ENCODE measurements at regions not wholly inside any gene's neighbourhood (a gene's known extent, or its start where the extent isn't known, plus 50 kb on each side); places are given as distances from the start of the nearest gene placed in this dataset.

GRCh38 chr15:47390208-47390765 lies 327.0 kb upstream of the SEMA6D start:
- intact Hi-C loops (cut with DNase I): no loop called here

GRCh38 chr15:47394286-47394809 lies 323.0 kb upstream of the SEMA6D start:
- intact Hi-C loops (cut with DNase I): no loop called here
- Histone ChIP-seq H3K4me3 (no peak overlapping the region), H3K9me3 (replicated peaks in 1 of 3) (no peaks in the 10 kb centered on the region), H3K27ac (no peak overlapping the region), H3K36me3 (replicated peaks in 1 of 2) (no peaks in the 10 kb centered on the region), H3K4me1 (replicated peaks in 1 of 2) (peaks cover 0 to 17% of the 10 kb centered on the region in 2 donors), H3K27me3 (no peaks in the 10 kb centered on the region)
- no peak for TF ChIP-seq POLR2A (IDR thresholded peaks at IDR 0.05)
- no peak for TF ChIP-seq CTCF (IDR thresholded peaks at IDR 0.05)
- WGBS, 4 donors: 65 to 83% (median 76%) methylated on average over 6 of the region's 6 CpGs
- no peak for DNase-seq

More at GRCh38 chr15:47390208-47390765, 327.0 kb upstream of the SEMA6D start:
- Histone ChIP-seq H3K9me3 (replicated peaks in 1 of 3) (no peaks in the 10 kb centered on the region), H3K36me3 (replicated peaks in 1 of 2) (no peaks in the 10 kb centered on the region), H3K27ac (no peak overlapping the region), H3K4me1 (replicated peaks in 1 of 2) (no peaks in the 10 kb centered on the region), H3K27me3 (no peaks in the 10 kb centered on the region), H3K4me3 (no peak overlapping the region)
- no peak for DNase-seq
- 84 to 89% (median 86%) methylated on average over 2 of the region's 2 CpGs for WGBS, 4 donors
- TF ChIP-seq CTCF (IDR thresholded peaks at IDR 0.05): no peak

GRCh38 chr15:47395076-47395475 lies 322.2 kb upstream of the SEMA6D start:
- H3K27me3 ChIP-seq: no peaks in the 10 kb centered on the region
- TF ChIP-seq CTCF (IDR thresholded peaks at IDR 0.05) (no peak), POLR2A (IDR thresholded peaks at IDR 0.05) (no peak)
- intact Hi-C loops (cut with DNase I): no loop called here

GRCh38 chr15:47397655-47398054 lies 319.6 kb upstream of the SEMA6D start:
- H3K9me3 ChIP-seq (replicated peaks in 1 of 3): no peaks in the 10 kb centered on the region
- H3K36me3 ChIP-seq (replicated peaks in 1 of 2): no peaks in the 10 kb centered on the region
- TF ChIP-seq POLR2A (IDR thresholded peaks at IDR 0.05) (no peak), CTCF (IDR thresholded peaks at IDR 0.05) (no peak)
- no peak overlapping the region for H3K4me3 ChIP-seq
- DNase-seq: no peak
- 67 to 78% (median 74%) methylated on average over 2 of the region's 2 CpGs for WGBS, 4 donors
- H3K4me1 ChIP-seq (replicated peaks in 1 of 2): peaks cover 0 to 17% of the 10 kb centered on the region in 2 donors
- no peak overlapping the region for H3K27ac ChIP-seq
- intact Hi-C loops (cut with DNase I): no loop called here
- no peaks in the 10 kb centered on the region for H3K27me3 ChIP-seq

More at GRCh38 chr15:47395076-47395475, 322.2 kb upstream of the SEMA6D start:
- Histone ChIP-seq H3K9me3 (replicated peaks in 1 of 3) (no peaks in the 10 kb centered on the region), H3K4me1 (replicated peaks in 1 of 2) (peaks cover 0 to 17% of the 10 kb centered on the region in 2 donors), H3K4me3 (no peak overlapping the region), H3K36me3 (replicated peaks in 1 of 2) (no peaks in the 10 kb centered on the region), H3K27ac (no peak overlapping the region)
- no peak for DNase-seq

Measured in adrenal gland (tissue), 9 donors.